Osteocyte (in vitro differentiated cells): ENCODE measurements at regions not wholly inside any gene's neighbourhood (a gene's known extent, or its start where the extent isn't known, plus 50 kb on each side); places are given as distances from the start of the nearest gene placed in this dataset.

ENCODE experiments used
- DNase-seq: peaks from one replicate; pipeline ENCODE4 v3.0.0; 2021; ENCODE audit warnings: mixed read lengths; ENCODE audit not compliant: unreplicated experiment; ENCODE audit errors: extremely low spot score
- H3K27ac Mint-ChIP-seq: one replicate; pipeline ENCODE4 v1.8.0; 2021; ENCODE audit warnings: mild to moderate bottlenecking, mixed read lengths; ENCODE audit not compliant: unreplicated experiment
- H3K27me3 Mint-ChIP-seq: one replicate; pipeline ENCODE4 v1.8.0; 2021; ENCODE audit warnings: mixed read lengths; ENCODE audit not compliant: unreplicated experiment
- H3K36me3 Mint-ChIP-seq: one replicate; pipeline ENCODE4 v1.8.0; 2021; ENCODE audit warnings: mixed read lengths; ENCODE audit not compliant: unreplicated experiment
- H3K4me1 Mint-ChIP-seq: one replicate; pipeline ENCODE4 v1.8.0; 2021; ENCODE audit warnings: mixed read lengths; ENCODE audit not compliant: unreplicated experiment
- H3K4me3 Mint-ChIP-seq: one replicate; pipeline ENCODE4 v1.8.0; 2021; ENCODE audit warnings: mild to moderate bottlenecking, moderate library complexity, mixed read lengths; ENCODE audit not compliant: unreplicated experiment
- H3K9me3 Mint-ChIP-seq: one replicate; pipeline ENCODE4 v1.8.0; 2021; ENCODE audit warnings: mixed read lengths; ENCODE audit not compliant: unreplicated experiment
- CTCF ChIP-seq: fragments of 200-600 bp; sonication (generic); IDR thresholded peaks from 2 replicates; pipeline ENCODE4 v1.5.0; 2021; ENCODE audit warnings: antibody characterized with exemption, mild to moderate bottlenecking, moderate library complexity

DNA sequence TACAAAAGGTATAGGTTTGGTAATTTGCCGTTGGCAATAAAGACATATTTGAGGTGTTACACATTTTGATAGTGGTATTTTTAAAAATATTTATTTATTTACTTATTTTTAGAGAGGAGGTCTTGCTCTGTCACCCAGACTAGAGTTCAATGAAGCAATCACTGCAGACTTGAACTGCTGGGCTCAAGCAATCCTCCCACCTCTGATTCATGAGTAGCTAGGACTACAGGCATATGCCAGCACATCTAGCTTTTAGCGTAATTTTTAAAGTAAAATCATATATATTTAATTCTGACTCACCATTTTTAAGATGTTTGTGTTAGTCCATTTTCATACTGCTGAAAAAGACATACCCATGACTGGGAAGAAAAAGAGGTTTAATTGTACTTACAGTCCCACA, 1974.3 kb downstream of the EFNA5 start:
- Mint-ChIP-seq H3K36me3 (no peaks in the 10 kb centered on the region), H3K4me3 (no peak overlapping the region), H3K27ac (no peak overlapping the region), H3K9me3 (peaks cover 16% of the 10 kb centered on the region), H3K27me3 (no peaks in the 10 kb centered on the region), H3K4me1 (peaks cover 2% of the 10 kb centered on the region)
- no peak for DNase-seq
- TF ChIP-seq CTCF = no peak

GRCh38 chr5:105695941-105696340, 1974.8 kb downstream of the EFNA5 start:
- Mint-ChIP-seq H3K4me1 (peaks cover 2% of the 10 kb centered on the region), H3K36me3 (no peaks in the 10 kb centered on the region), H3K9me3 (peaks cover 11% of the 10 kb centered on the region), H3K27me3 (no peaks in the 10 kb centered on the region), H3K4me3 (no peak overlapping the region), H3K27ac (no peak overlapping the region)
- no peak for TF ChIP-seq CTCF
- DNase-seq = no peak

DNA sequence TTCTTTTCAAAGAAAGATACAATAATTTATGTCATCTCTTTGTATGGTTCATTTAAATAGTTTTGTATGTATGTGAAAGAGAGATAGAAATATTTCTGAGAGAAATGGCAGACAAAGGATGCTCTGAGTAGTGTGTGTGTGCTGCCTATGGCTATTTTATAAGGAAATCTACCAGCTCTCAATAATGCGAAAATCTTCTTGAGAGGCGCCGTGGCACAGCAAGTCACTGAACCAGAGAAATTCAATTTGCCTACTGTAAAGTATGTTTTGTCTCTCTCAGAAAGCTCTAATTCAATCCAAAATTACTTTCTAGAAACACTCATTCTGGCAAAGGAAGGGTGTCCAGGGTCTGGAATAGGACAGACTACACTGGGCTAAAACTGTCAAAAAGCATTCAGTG, 1981.1 kb downstream of the EFNA5 start:
- TF ChIP-seq CTCF = no peak
- Mint-ChIP-seq H3K27ac (no peak overlapping the region), H3K4me1 (peaks cover 2% of the 10 kb centered on the region), H3K9me3 (no peaks in the 10 kb centered on the region), H3K4me3 (no peak overlapping the region), H3K27me3 (no peaks in the 10 kb centered on the region), H3K36me3 (no peaks in the 10 kb centered on the region)
- DNase-seq = no peak

GRCh38 chr5:105688227-105688792, 1982.4 kb downstream of the EFNA5 start:
- TF ChIP-seq CTCF = no peak
- Mint-ChIP-seq H3K27me3 (no peaks in the 10 kb centered on the region), H3K36me3 (no peaks in the 10 kb centered on the region), H3K4me3 (no peak overlapping the region), H3K9me3 (no peaks in the 10 kb centered on the region), H3K4me1 (peaks cover 2% of the 10 kb centered on the region), H3K27ac (no peak overlapping the region)
- no peak for DNase-seq

DNA sequence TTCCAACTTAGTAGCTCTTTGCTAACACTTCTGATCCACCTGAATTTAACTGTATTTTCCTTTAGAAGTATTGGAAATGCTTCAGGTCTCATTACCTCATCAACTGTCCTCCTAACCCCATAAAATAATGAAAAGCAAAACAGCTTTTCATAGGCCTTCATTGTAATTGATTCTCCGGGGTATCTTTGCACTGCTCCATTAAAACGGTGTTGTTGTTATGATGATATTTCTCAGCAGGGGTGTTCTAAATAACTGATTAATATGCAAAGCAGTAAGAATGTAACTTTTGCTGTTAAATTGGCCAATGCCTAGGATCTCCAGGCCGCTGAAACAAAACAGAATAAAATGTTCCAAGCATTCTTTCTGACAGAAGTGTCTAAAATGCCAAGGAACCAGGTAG, 1983.2 kb downstream of the EFNA5 start:
- Mint-ChIP-seq H3K4me1 (peaks cover 2% of the 10 kb centered on the region), H3K27me3 (no peaks in the 10 kb centered on the region), H3K27ac (no peak overlapping the region), H3K36me3 (no peaks in the 10 kb centered on the region), H3K4me3 (no peak overlapping the region), H3K9me3 (no peaks in the 10 kb centered on the region)
- TF ChIP-seq CTCF = no peak
- no peak for DNase-seq
